GM13976 (cell line): ENCODE measurements at regions not wholly inside any gene's neighbourhood (a gene's known extent, or its start where the extent isn't known, plus 50 kb on each side); places are given as distances from the start of the nearest gene placed in this dataset.

Source experiments
- DNase-seq: peaks from one replicate; pipeline ENCODE4 v3.0.0; 2012; ENCODE audit warnings: low spot score
- CTCF ChIP-seq: IDR thresholded peaks from 2 replicates; pipeline ENCODE4 v1.5.1; 2012; ENCODE audit warnings: borderline replicate concordance, mild to moderate bottlenecking; ENCODE audit not compliant: insufficient read depth; ENCODE audit errors: extremely low read depth, missing control alignments, control extremely low read depth
- in situ Hi-C: fragments of 300-500 bp; cut with MboI; formaldehyde crosslinking; loops from one replicate; pipeline ENCODE4 v1.12.0; 2022; ENCODE audit warnings: low sequenced_read_pairs, mixed read lengths, inconsistent platforms; ENCODE audit not compliant: unreplicated experiment

- TF ChIP-seq CTCF = no peak
- in situ Hi-C loops = no loop called here
- DNase-seq = no peak
Observed at GRCh38 chr12:65663648-65664047, 160.6 kb upstream of the HMGA2 start.

- no peak for TF ChIP-seq CTCF
- in situ Hi-C loops = no loop called here
- no peak for DNase-seq
Observed at GRCh38 chr12:65664715-65665250, 159.5 kb upstream of the HMGA2 start.

- in situ Hi-C loops = no loop called here
- DNase-seq = no peak
- no peak for TF ChIP-seq CTCF
Observed at GRCh38 chr12:65665817-65666216, 158.5 kb upstream of the HMGA2 start.

- in situ Hi-C loops = no loop called here
- TF ChIP-seq CTCF = no peak
- DNase-seq = no peak
Observed at GRCh38 chr12:65666876-65667275, 157.4 kb upstream of the HMGA2 start.

GRCh38 chr12:65667932-65668331 is 156.4 kb upstream of the HMGA2 start:
- in situ Hi-C loops = no loop called here
- TF ChIP-seq CTCF = no peak
- DNase-seq = no peak

- in situ Hi-C loops = no loop called here
- TF ChIP-seq CTCF = no peak
- DNase-seq = no peak
Observed at GRCh38 chr12:65668981-65669695, 155.1 kb upstream of the HMGA2 start.

GRCh38 chr12:65670775-65671174 is 153.5 kb upstream of the HMGA2 start:
- in situ Hi-C loops = no loop called here
- TF ChIP-seq CTCF = no peak
- no peak for DNase-seq
